ENCODE measurements at regions not wholly inside any gene's neighbourhood (a gene's known extent, or its start where the extent isn't known, plus 50 kb on each side); places are given as distances from the start of the nearest gene placed in this dataset.
"Not testable (repeated sequence)": the region's sequence is repeated elsewhere in the genome, so short reads cannot be mapped to it uniquely, and the experiment has no call there.

GRCh38 chr5:84885485-84886258 lies 501.0 kb upstream of the EDIL3 start:
- peak; percentile 38 for DNase-seq

- DNase-seq = no peak
Observed at GRCh38 chr5:84881737-84882136, 497.1 kb upstream of the EDIL3 start.

GRCh38 chr5:84874196-84874595 lies 489.5 kb upstream of the EDIL3 start:
- no peak for DNase-seq

GRCh38 chr5:84872768-84873167 lies 488.1 kb upstream of the EDIL3 start:
- no peak for DNase-seq

- DNase-seq = no peak
Observed at GRCh38 chr5:84870369-84870768, 485.7 kb upstream of the EDIL3 start.

GRCh38 chr5:84869675-84870074 lies 485.0 kb upstream of the EDIL3 start:
- DNase-seq = no peak

GRCh38 chr5:84863936-84864335 lies 479.3 kb upstream of the EDIL3 start:
- not testable (repeated sequence) for DNase-seq

- no peak for DNase-seq
Observed at GRCh38 chr5:84863020-84863419, 478.3 kb upstream of the EDIL3 start.

- DNase-seq = no peak
Observed at GRCh38 chr5:84862132-84862531, 477.5 kb upstream of the EDIL3 start.

- no peak for DNase-seq
Observed at GRCh38 chr5:84861306-84861705, 476.6 kb upstream of the EDIL3 start.

- DNase-seq = no peak
Observed at GRCh38 chr5:84859056-84859455, 474.4 kb upstream of the EDIL3 start.

GRCh38 chr5:84831701-84832100 lies 447.0 kb upstream of the EDIL3 start:
- DNase-seq = no peak

GRCh38 chr5:84830265-84830664 lies 445.6 kb upstream of the EDIL3 start:
- no peak for DNase-seq

- DNase-seq = peak; percentile 13
Observed at GRCh38 chr5:84825606-84826005, 440.9 kb upstream of the EDIL3 start.

GRCh38 chr5:84821924-84822323 lies 437.2 kb upstream of the EDIL3 start:
- no peak for DNase-seq

GRCh38 chr5:84817953-84818352 lies 433.3 kb upstream of the EDIL3 start:
- DNase-seq = no peak

- peak; percentile 1 for DNase-seq
Observed at GRCh38 chr5:84816746-84817547, 432.3 kb upstream of the EDIL3 start.

- no peak for DNase-seq
Observed at GRCh38 chr5:84816160-84816559, 431.5 kb upstream of the EDIL3 start.

- DNase-seq = no peak
Observed at GRCh38 chr5:84805473-84805872, 420.8 kb upstream of the EDIL3 start.

GRCh38 chr5:84796399-84796798 lies 411.7 kb upstream of the EDIL3 start:
- DNase-seq = no peak

GRCh38 chr5:84794486-84795035 lies 409.9 kb upstream of the EDIL3 start:
- no peak for DNase-seq

GRCh38 chr5:84791730-84792129 lies 407.1 kb upstream of the EDIL3 start:
- no peak for DNase-seq

GRCh38 chr5:84791138-84791537 lies 406.5 kb upstream of the EDIL3 start:
- DNase-seq = no peak

GRCh38 chr5:84790406-84790805 lies 405.7 kb upstream of the EDIL3 start:
- no peak for DNase-seq

Measured in fibroblast of skin of abdomen (primary cell).